Keratinocyte (primary cell): ENCODE measurements at regions not wholly inside any gene's neighbourhood (a gene's known extent, or its start where the extent isn't known, plus 50 kb on each side); places are given as distances from the start of the nearest gene placed in this dataset.
A peak's percentile ranks its signal among the peaks of the same experiment; 100 is the strongest.

ENCODE experiments used
- DNase-seq: peaks from one replicate; pipeline ENCODE4 v3.0.0-alpha.2; 2011; ENCODE audit warnings: low read depth, missing footprints, low spot score
- FAIRE-seq: peaks from 2 replicates; lab custom pipeline; 2011; peaks lifted over from hg19 to GRCh38; lab: Jason Lieb, UNC
- H2AFZ ChIP-seq: 2 replicates; pipeline ENCODE4 v1.6.0; 2012; ENCODE audit warnings: low read length, control low read depth, inconsistent platforms; ENCODE audit not compliant: control insufficient read depth
- H3K27ac ChIP-seq: 2 replicates; pipeline ENCODE4 v1.5.1; 2011; ENCODE audit warnings: low read length; ENCODE audit not compliant: control insufficient read depth, insufficient read depth
- H3K27me3 ChIP-seq: 3 replicates; pipeline ENCODE4 v1.6.0; 2011; ENCODE audit warnings: low read length; ENCODE audit not compliant: control insufficient read depth, insufficient read depth; ENCODE audit errors: extremely low read depth
- H3K36me3 ChIP-seq, 2 experiments: 2 replicates in 1 of 2; 3 replicates in 1 of 2; pipeline ENCODE4 v1.5.1; 2011; ENCODE audit warnings: low read length in 2 of 2, mild to moderate bottlenecking in 1 of 2; ENCODE audit not compliant: control insufficient read depth in 2 of 2, insufficient read depth in 2 of 2; ENCODE audit errors: extremely low read depth in 1 of 2
- H3K4me1 ChIP-seq: 3 replicates; pipeline ENCODE4 v1.5.1; 2011; ENCODE audit warnings: low read length; ENCODE audit not compliant: control insufficient read depth, insufficient read depth; ENCODE audit errors: extremely low read depth
- H3K4me2 ChIP-seq: 3 replicates; pipeline ENCODE4 v1.6.0; 2011; ENCODE audit warnings: low read depth, low read length; ENCODE audit not compliant: control insufficient read depth, insufficient read depth; ENCODE audit errors: extremely low read depth
- H3K4me3 ChIP-seq, 3 experiments: fragments of 200-600 bp in 1 of 3; sonication (generic) in 1 of 3; 2 replicates in 2 of 3; 3 replicates in 1 of 3; pipeline ENCODE4 v1.5.1; 2011 to 2016; ENCODE audit warnings: low read length in 3 of 3, mild to moderate bottlenecking in 3 of 3, control low read depth in 2 of 3, inconsistent platforms in 1 of 3, low read depth in 1 of 3, mixed read lengths in 1 of 3, mixed run types in 1 of 3, moderate library complexity in 1 of 3; ENCODE audit not compliant: control insufficient read depth in 2 of 3, insufficient read depth in 2 of 3; ENCODE audit errors: extremely low read depth in 1 of 3
- H3K79me2 ChIP-seq: 2 replicates; pipeline ENCODE4 v1.6.0; 2012; ENCODE audit warnings: low read length; ENCODE audit not compliant: control insufficient read depth, insufficient read depth
- H3K9ac ChIP-seq: 3 replicates; pipeline ENCODE4 v1.6.0; 2011; ENCODE audit warnings: low read length; ENCODE audit not compliant: control insufficient read depth, insufficient read depth; ENCODE audit errors: extremely low read depth
- H3K9me1 ChIP-seq: 3 replicates; pipeline ENCODE4 v1.6.0; 2011; ENCODE audit warnings: low read length; ENCODE audit not compliant: control insufficient read depth, insufficient read depth; ENCODE audit errors: extremely low read depth
- H3K9me3 ChIP-seq: 2 replicates; pipeline ENCODE4 v1.5.1; 2012; ENCODE audit warnings: low read depth, low read length; ENCODE audit not compliant: control insufficient read depth
- H4K20me1 ChIP-seq: 3 replicates; pipeline ENCODE4 v1.6.0; 2011; ENCODE audit warnings: low read length; ENCODE audit not compliant: control insufficient read depth, insufficient read depth; ENCODE audit errors: extremely low read depth
- CTCF ChIP-seq, 3 experiments: IDR thresholded peaks in 1 of 3; conservative IDR thresholded peaks in 1 of 3; optimal IDR thresholded peaks in 1 of 3; 2 replicates in 2 of 3; 3 replicates in 1 of 3; pipeline versions ENCODE3 to v1.5.1; 2011; ENCODE audit warnings: low read length in 3 of 3, mild to moderate bottlenecking in 3 of 3, moderate library complexity in 2 of 3, control low read depth in 1 of 3, inconsistent platforms in 1 of 3; ENCODE audit not compliant: insufficient read depth in 2 of 3; ENCODE audit errors: extremely low read depth in 1 of 3
- EZH2 ChIP-seq: IDR thresholded peaks from one replicate; pipeline ENCODE4 v1.6.1; 2012; ENCODE audit warnings: inconsistent platforms, mild to moderate bottlenecking, low read length, moderate library complexity
- dilution Hi-C: fragments of 300-500 bp; cut with MboI; formaldehyde crosslinking; loops from one replicate; pipeline ENCODE4 v1.7.0; 2020; ENCODE audit warnings: low sequenced_read_pairs; ENCODE audit not compliant: extremely low pct_ligation_motif_present

GRCh38 chr5:62167561-62168057, 138.4 kb upstream of the KIF2A start:
- peak; percentile 2 for DNase-seq
- dilution Hi-C loops = no loop called here

GRCh38 chr5:62168506-62169281, 137.3 kb upstream of the KIF2A start:
- Histone ChIP-seq H3K4me3 (no peak overlapping the region), H3K4me1 (peaks cover 7% of the 10 kb centered on the region), H3K79me2 (no peaks in the 10 kb centered on the region), H3K36me3 (no peaks in the 10 kb centered on the region), H3K27ac (no peak overlapping the region), H3K27me3 (no peaks in the 10 kb centered on the region), H3K4me2 (no peak overlapping the region), H2AFZ (no peak overlapping the region), H3K9me1 (no peaks in the 10 kb centered on the region), H4K20me1 (no peaks in the 10 kb centered on the region), H3K9me3 (no peaks in the 10 kb centered on the region), H3K9ac (no peak overlapping the region)
- dilution Hi-C loops = no loop called here
- FAIRE-seq (no peak), DNase-seq (no peak)
- TF ChIP-seq CTCF (optimal IDR thresholded peaks at IDR 0.05 in 1 of 3, IDR thresholded peaks at IDR 0.05 in 1 of 3, conservative IDR thresholded peaks at IDR 0.05 in 1 of 3; ENCODE audit: extremely low read depth in 1 of 3, insufficient read depth in 2 of 3, low read length in 3 of 3) (no peak), EZH2 (no peak)

More at GRCh38 chr5:62167561-62168057, 138.4 kb upstream of the KIF2A start:
- no peaks in the 10 kb centered on the region for H3K9me1 ChIP-seq
- H3K36me3 ChIP-seq = no peaks in the 10 kb centered on the region
- peak; percentile 26 for FAIRE-seq
- TF ChIP-seq CTCF (optimal IDR thresholded peaks at IDR 0.05 in 1 of 3, IDR thresholded peaks at IDR 0.05 in 1 of 3, conservative IDR thresholded peaks at IDR 0.05 in 1 of 3; ENCODE audit: extremely low read depth in 1 of 3, insufficient read depth in 2 of 3, low read length in 3 of 3) (no peak), EZH2 (no peak)
- H3K4me1 ChIP-seq = peaks cover 7% of the 10 kb centered on the region
- no peak overlapping the region for H3K27ac ChIP-seq
- H3K79me2 ChIP-seq = no peaks in the 10 kb centered on the region
- H4K20me1 ChIP-seq = no peaks in the 10 kb centered on the region
- no peaks in the 10 kb centered on the region for H3K9me3 ChIP-seq
- no peaks in the 10 kb centered on the region for H3K27me3 ChIP-seq
- no peak overlapping the region for H3K9ac ChIP-seq
- H3K4me3 ChIP-seq = no peak overlapping the region
- peak overlapping the region; percentile 41 for H2AFZ ChIP-seq
- peak overlapping the region; percentile 51 for H3K4me2 ChIP-seq
